AG04449 (cell line): ENCODE measurements at regions not wholly inside any gene's neighbourhood (a gene's known extent, or its start where the extent isn't known, plus 50 kb on each side); places are given as distances from the start of the nearest gene placed in this dataset.

ENCODE experiments used
- CTCF ChIA-PET: fragments of 350-600 bp; formaldehyde crosslinking; extraction: SDS; loops from one replicate; lab custom pipeline; 2021; ENCODE audit warnings: antibody characterized with exemption; lab: Yijun Ruan, JAX
- POLR2A ChIA-PET: fragments of 400-600, 350-600 bp; formaldehyde crosslinking; extraction: SDS; loops from one replicate; lab custom pipeline; 2020; ENCODE audit warnings: antibody characterized with exemption, inconsistent platforms; lab: Yijun Ruan, JAX
- DNase-seq: peaks from one replicate; pipeline ENCODE4 v3.0.0-alpha.2; 2010; ENCODE audit warnings: low read depth, low spot score
- H3K4me3 ChIP-seq: 2 replicates; pipeline ENCODE4 v1.5.1; 2011; ENCODE audit warnings: low read depth, mild to moderate bottlenecking, control low read depth, low read length
- TF ChIP-seq, protein P1 (sequence below): IDR thresholded peaks from one replicate; pipeline ENCODE4 v1.5.1; 2011; ENCODE audit warnings: mild to moderate bottlenecking, moderate library complexity, low read length, control low read depth, inconsistent platforms; ENCODE audit not compliant: insufficient read depth; ENCODE audit errors: missing control alignments

DNA sequence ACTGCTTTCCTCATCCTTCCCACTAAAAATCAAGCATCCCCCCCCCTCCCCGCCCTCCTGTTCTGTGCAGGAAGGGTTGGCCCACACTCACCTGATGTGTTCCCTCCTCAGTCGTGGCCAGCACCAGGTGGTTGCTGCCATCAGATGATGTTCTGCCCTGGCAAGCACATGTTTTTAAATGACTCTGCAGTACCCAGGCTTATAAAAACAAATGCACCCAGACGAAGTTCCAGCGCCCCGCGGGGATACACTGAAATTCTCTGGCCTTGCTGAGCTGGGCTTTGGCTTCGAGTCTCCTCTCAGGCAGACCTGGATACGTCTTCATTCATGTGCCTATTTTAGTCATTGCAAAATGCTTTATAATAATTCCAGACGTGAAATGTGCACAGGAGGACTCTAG is 316.3 kb downstream of the DLEU7 start:
- TF ChIP-seq, protein P1, sequence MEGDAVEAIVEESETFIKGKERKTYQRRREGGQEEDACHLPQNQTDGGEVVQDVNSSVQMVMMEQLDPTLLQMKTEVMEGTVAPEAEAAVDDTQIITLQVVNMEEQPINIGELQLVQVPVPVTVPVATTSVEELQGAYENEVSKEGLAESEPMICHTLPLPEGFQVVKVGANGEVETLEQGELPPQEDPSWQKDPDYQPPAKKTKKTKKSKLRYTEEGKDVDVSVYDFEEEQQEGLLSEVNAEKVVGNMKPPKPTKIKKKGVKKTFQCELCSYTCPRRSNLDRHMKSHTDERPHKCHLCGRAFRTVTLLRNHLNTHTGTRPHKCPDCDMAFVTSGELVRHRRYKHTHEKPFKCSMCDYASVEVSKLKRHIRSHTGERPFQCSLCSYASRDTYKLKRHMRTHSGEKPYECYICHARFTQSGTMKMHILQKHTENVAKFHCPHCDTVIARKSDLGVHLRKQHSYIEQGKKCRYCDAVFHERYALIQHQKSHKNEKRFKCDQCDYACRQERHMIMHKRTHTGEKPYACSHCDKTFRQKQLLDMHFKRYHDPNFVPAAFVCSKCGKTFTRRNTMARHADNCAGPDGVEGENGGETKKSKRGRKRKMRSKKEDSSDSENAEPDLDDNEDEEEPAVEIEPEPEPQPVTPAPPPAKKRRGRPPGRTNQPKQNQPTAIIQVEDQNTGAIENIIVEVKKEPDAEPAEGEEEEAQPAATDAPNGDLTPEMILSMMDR = no peak
- CTCF ChIA-PET = no interaction called here
- H3K4me3 ChIP-seq = no peak overlapping the region
- DNase-seq = no peak
- POLR2A ChIA-PET = no interaction called here

DNA sequence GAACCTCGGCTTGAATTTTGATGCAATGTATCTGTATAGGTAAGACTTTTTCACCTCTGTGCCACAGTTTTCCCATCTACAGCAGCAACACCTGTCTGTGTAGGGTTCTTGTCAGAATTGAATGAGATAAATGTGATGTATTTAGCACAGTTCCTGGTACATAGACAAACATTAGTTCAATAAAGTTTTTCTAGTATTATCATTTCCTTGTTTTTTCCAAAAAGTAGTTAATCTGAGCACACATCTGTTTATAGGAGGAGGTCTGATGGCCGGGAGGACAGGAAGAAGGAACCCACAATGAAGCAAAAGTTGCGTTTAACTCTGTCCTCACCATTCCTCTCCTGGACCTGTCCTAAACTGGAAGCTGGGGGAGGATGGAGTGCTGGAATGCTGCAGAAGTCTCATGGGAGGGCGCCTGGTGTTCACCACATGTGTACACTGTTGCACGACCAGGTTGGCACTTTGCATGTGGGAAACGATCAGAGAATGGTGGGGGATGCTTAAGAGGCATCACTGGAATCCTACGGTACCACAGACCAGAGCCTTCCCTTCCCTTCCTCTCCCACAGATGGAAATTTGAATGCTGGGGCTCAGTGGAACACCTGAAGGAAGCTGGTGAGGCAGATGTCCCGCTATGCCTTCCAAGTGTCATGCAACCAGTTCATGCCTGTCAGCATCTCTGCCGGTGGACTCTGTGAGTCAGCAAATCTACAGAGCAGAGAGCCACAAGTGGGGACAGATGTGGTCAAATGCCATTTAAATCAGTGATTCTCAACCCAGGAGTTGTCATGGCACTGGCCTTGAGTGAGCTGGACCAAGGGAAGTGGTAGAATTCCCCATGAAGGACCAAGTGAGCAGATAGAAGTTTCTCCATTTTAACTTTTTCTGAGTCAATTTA is 315.6 kb downstream of the DLEU7 start:
- CTCF ChIA-PET = no interaction called here
- DNase-seq = no peak
- H3K4me3 ChIP-seq = no peak overlapping the region
- POLR2A ChIA-PET = no interaction called here
- TF ChIP-seq, protein P1 = no peak

DNA sequence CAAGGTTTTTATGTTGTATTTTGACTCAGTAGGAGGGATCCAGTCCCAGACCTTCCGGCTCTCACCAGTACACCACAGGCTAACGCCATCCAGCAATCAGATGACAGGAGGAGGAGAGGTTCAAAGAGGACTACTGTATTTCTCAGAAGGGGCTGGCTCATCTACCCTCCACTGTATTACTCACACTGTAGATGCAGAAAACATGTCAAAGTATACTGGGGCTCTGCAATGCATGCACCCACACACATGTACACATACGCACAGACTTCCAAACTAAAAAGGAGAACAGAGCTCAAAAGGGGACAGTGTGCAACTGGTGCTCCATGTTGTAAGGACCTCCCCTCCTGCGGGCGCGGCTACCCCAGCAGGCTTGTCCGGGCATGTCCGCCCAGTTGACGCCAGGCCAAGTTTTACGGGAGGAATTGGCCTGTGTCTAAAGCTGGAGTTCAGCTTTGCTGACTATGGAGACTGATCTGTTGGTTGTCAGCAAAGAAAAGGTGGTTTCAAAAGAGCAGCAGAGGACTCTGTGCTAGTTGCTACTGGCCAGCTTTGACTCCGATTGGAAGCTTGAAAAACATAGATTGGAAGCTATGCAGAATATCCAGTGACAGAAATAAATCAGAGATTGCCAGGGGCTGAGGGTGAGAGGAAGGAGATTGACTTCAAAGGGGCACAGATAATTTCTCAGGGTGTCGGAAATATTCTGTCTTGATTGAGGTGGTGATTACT is 314.2 kb downstream of the DLEU7 start:
- no peak overlapping the region for H3K4me3 ChIP-seq
- TF ChIP-seq, protein P1 = no peak
- POLR2A ChIA-PET = interaction anchor here (0.6 kb wide), 2 partner anchors 88 to 413 kb away, joined by 3 read pairs; no protein-coding TSS in a partner anchor
- DNase-seq = peak; percentile 40
- CTCF ChIA-PET = interaction anchor here (0.5 to 1.8 kb wide), 10 partner anchors 10 to 593 kb away, joined by 3 to 5 read pairs (median 3); partner anchors contain the start of gene SPRYD7

DNA sequence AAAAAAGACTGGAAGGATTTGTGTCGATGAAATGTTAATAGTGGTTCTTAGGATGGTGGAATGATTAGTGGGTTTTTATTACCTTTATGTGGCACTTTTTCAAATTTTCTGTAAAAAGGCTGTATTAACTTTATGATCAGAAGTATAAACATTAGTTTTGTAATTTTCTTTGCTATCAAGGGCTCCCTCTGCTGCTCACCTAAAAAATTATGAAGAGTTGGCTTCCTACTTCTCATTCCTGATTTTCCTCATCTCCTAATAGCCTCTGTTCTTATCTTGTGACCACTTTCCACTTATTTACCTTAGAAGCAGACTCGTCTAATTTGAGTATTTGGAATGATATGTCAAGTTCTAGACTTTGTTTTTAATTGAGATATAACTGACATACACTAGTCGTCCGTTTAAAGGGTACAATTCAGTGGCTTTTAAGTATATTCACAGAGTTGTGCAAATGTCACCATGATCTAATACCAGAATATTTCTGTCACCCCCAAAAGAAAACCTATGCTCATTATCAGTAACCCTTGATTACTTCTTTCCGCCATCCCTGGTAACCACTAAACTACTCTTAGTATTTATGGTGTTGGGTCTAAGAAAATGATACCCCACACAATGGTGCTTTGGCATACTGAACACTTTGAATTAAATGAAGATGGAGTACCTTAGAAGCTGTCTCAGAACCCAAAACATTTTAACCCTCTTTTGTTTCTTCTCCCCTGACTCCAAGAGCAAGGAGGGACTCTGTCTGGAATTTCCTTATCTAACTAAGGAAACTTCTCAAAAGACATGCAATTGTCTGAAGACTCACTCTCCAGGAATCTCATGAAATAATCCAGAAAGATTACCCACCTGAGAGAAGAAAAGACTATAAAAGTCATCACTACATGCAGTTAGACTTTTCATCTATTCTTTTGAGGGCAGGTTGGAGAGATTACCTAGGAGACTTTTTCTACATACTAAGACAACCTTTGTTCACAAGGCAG is 311.3 kb downstream of the DLEU7 start:
- CTCF ChIA-PET = interaction anchor here (0.6 to 2.7 kb wide), 9 partner anchors 10 to 556 kb away, joined by 3 to 13 read pairs (median 4); no protein-coding TSS in a partner anchor
- H3K4me3 ChIP-seq = no peak overlapping the region
- no peak for DNase-seq
- TF ChIP-seq, protein P1 = peak; percentile 44
- POLR2A ChIA-PET = no interaction called here

DNA sequence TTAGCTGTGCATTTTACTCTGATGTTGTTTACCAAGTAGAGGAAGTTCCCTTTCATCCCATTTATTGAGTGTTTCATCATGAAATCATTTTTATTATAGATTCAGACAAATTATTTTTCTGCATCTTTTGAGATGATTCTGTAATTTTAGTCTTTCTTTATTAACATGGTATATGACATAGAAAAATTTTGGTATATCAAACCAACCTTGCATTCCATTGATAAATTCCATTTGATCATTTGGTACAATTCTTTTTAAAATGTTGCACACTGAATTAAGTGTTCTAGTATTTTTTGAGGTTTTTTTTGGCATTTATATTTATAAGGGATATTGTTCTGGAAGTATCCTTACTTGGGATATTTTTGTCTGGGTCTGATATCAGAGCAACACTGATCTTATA is 308.4 kb downstream of the DLEU7 start:
- POLR2A ChIA-PET = no interaction called here
- no peak overlapping the region for H3K4me3 ChIP-seq
- CTCF ChIA-PET = interaction anchor here (0.7 to 2.7 kb wide), 3 partner anchors 9 to 559 kb away, joined by 3 to 13 read pairs (median 4); no protein-coding TSS in a partner anchor
- TF ChIP-seq, protein P1 = no peak
- no peak for DNase-seq
